NCI-H2081 treated with DMSO at 0.1 percent for 48 hours (cell line): ENCODE measurements at regions not wholly inside any gene's neighbourhood (a gene's known extent, or its start where the extent isn't known, plus 50 kb on each side); places are given as distances from the start of the nearest gene placed in this dataset.

Experiments used
- DNase-seq: peaks from one replicate; lab custom pipeline; 2025; lab: John Stamatoyannopoulos, UW

- no peak for DNase-seq
Measured at GRCh38 chr13:58187881-58188280, 556.3 kb downstream of the PCDH17 start.

GRCh38 chr13:58190577-58190976 lies 559.0 kb downstream of the PCDH17 start:
- no peak for DNase-seq

DNA sequence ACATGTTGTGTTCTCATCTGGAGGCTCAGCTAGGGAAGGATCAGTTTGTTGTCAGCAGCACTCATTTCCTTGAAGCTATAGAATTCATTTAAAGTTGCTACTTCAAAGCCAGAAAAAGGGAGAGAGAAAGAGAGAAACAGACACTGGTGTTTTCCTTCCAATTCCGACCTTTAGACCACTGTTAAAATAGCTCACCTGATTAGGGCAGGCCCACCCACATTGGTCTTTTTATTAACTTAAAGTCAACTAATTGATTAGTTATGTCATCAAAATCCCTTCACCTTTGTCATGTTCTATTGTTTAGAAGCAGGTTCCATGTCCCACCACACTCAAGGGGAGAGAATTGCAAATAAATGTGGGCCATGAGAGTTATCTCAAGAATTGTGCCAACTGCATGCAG lies 560.2 kb downstream of the PCDH17 start:
- no peak for DNase-seq

GRCh38 chr13:58202099-58202498 lies 570.6 kb downstream of the PCDH17 start:
- DNase-seq: no peak

- no peak for DNase-seq
Measured at GRCh38 chr13:58207501-58207900, 576.0 kb downstream of the PCDH17 start.

DNA sequence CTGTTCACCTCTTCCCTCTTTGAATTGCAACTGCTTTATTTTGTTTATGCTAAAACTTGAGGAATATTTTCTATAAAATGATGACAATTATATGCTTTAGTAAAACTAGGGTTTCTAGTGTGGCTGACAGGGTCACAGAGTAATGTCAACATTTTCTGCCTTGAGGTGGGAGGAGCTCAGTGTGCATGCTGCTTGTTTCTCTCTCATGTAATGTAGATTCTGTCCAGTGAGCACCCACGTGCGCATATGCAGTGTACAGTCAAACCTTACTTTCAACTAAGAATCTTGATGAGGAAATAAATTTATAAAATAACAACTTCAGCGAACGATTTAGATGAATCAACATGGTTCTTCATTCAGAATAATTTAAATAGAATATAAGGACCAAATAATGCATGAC lies 603.9 kb downstream of the PCDH17 start:
- DNase-seq: no peak

DNA sequence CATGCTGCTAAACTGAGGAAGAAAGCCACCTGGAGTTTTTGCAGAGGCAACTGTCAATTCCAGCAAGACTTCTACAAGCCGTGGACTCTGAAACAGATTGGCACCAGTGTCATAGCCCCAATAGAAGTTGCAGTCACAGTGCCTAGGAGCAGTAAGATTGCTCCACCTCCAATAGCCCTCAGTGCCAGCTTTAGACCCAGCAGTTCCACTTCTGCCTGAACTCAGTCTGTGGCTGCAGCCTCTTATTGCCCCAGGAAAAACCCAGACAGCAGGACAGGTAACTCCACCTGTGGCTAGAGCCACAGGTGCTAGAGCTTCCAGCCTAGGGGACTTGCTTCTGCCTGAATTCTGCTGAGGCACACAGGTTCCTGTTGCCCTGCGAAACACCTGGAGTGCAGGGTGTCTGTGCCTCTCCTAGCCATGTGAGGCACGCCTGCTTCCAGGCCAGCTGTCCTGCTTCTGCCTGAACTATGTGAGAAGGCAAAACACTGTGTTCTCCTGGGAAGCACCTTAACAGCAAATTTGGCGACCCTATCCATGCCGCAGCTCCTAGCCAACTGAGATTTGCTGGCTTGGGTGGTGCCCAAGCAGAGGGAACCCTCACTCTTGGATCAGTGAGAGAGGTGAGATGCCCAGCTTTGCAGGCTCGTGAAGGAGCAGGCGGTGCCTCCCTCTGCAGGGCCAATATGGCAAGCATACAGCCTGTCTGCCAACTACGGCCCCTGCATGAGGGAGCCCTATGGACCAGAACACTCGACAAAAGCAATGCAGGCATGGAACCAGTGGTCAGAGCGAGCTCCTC lies 607.6 kb downstream of the PCDH17 start:
- no peak for DNase-seq

GRCh38 chr13:58239774-58240268 lies 608.3 kb downstream of the PCDH17 start:
- DNase-seq: no peak

DNA sequence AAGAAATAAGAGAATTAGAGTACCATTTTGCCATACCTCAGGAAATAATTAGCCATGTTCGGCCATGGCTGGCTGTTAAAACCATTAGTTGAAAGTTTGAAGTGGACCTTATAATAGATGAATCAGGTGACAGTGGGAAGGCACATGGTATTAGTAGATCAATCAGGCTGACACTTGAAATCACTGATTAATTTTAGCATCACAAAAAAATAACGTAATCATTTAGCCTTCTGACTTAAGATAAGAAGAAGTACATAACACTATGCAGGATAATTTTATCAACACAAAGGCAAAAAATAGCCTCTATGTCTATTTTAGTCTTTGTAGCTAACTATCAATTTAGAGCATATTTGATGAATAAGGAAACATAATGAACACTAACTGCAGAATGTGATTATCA lies 615.5 kb downstream of the PCDH17 start:
- DNase-seq: no peak

- DNase-seq: no peak
Measured at GRCh38 chr13:58254943-58255342, 623.4 kb downstream of the PCDH17 start.

DNA sequence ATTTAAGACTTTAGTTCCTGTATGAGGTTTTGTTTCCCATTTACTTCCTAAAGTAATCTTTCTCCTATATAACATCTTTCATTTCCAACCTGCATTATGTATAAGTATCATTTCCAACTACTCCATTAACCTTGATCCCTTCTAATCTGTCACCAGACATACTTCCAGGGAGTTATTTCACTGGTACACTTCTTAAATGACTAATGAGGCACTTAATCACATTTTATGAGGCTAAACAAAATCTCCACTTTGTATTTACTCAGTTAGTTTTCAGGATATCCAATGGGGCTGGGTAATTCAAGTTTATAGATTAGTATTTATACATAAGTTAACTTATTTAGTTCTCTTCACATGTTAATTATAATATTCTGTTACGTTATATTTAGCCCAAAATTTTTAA lies 634.7 kb downstream of the PCDH17 start:
- no peak for DNase-seq

- no peak for DNase-seq
Measured at GRCh38 chr13:58298556-58299135, 667.1 kb downstream of the PCDH17 start.

GRCh38 chr13:58300224-58300623 lies 668.7 kb downstream of the PCDH17 start:
- DNase-seq: no peak

- no peak for DNase-seq
Measured at GRCh38 chr13:58300974-58301681, 669.6 kb downstream of the PCDH17 start.

DNA sequence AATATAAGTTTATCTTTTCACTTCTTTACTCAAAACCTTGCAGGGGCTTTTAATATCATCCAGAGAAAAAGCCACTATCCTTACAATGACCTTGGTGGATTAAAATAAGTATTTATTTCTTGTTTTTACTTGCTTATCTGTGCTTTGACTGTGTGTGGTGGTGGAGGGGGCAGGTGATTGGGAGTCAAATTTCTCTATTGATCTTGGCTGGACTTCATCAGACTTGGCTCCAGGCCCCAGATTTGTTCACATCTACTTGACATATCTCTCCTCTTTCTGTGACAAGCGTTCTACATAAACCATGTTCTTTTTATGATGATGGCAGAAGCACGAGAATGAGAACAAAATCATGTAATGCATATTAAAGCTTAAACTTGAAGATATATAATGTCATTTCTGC lies 670.8 kb downstream of the PCDH17 start:
- no peak for DNase-seq

DNA sequence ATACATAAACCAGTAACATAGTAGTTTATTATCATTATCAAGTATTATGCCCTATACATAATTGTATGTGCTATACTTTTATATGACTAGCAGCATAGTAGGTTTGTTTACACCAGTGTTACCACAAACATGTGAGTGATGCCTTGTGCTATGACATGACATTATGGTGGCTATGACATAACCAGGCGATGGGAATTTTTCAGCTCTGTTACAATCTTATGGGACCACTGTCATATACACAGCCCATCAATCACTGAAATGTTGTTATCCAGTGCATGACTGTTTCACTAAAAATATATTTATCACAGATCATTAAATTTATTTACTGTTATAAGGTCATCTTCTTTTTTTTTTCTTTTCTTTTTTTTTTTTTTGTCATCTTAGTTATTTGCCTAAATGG lies 674.5 kb downstream of the PCDH17 start:
- DNase-seq: no peak

DNA sequence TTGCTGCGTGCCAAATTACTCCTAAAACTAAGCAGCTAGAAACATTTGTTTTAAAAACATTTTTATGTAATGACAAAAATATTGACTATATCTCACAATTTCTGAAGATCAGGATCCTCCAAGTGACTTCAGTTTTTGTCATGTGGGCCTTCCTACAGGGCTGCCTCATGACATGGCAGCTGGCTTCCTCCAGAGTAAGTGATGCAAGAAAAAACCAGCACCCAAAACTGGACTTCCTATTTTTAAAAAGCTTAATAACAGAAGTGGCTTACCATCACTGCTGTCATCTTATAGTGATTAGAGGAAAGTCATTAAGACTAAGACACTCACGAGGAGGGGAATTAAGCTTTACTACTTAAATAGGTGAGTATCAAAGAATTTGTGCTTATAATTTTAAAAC lies 681.7 kb downstream of the PCDH17 start:
- DNase-seq: no peak

GRCh38 chr13:58318495-58319167 lies 687.1 kb downstream of the PCDH17 start:
- DNase-seq: no peak

DNA sequence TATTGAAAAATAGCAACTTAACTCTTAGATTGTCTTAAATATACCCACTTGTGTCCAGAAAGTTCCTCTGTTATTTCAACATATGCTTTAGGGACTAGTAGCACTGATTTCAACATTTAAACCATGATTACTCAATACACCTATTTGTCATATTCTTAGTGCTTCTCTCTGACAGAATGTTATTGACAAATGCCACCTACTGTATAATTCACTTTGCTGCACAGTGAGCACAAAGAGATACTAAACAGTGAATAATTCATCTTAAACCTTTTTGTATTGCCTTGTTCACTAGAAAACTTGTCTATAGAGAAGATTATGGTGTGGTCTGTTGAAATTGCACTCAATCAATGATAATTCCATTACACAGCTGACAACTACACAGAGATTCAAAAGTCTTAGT lies 692.6 kb downstream of the PCDH17 start:
- DNase-seq: no peak

- DNase-seq: peak; percentile 61
Measured at GRCh38 chr13:58329746-58330145, 698.2 kb downstream of the PCDH17 start.

DNA sequence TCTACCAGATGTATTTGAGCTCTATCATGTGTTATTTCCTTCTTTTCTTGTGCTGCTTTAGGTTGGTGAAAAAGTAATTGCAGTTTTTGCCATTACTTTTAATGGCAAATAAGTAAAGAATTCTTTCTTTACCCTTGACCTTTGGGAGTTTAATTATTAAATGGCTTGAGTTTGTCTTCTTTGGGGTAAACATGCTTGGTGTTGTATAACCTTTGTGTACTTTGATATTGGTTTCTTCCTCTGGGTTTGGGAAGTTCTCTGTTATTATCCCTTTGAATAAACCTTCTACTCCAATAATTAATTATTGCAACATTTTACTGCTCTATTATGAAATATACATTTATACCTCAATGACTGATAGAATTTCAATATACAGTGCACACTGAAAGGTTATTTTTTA lies 709.4 kb downstream of the PCDH17 start:
- no peak for DNase-seq

DNA sequence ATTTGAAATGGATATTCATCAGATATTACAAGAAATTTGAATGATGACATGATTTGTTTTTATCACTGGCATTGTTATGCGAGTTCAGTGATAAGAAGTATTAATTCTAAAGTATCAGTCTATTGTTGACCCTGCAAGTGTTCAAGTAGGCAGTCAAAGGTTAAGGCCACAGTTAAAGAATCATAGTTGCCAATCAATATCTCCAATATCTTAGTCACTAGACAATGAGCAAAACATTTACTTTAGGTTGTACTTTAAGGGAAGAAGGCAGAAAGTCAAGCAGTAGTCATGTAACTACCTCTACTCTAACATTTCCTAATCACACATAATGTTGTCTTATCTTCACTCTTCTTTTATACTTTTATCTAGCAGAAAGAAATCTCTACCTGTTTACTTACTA lies 709.8 kb downstream of the PCDH17 start:
- no peak for DNase-seq

- no peak for DNase-seq
Measured at GRCh38 chr13:58343076-58343475, 711.5 kb downstream of the PCDH17 start.
